Neural cell (in vitro differentiated cells): ENCODE measurements at regions not wholly inside any gene's neighbourhood (a gene's known extent, or its start where the extent isn't known, plus 50 kb on each side); places are given as distances from the start of the nearest gene placed in this dataset.

Source experiments
- H2AFZ ChIP-seq: fragments of 200-600, 300-800 bp; sonication (generic), shearing (Covaris generic); 2 replicates; pipeline ENCODE4 v1.6.0; 2014; ENCODE audit warnings: low read depth, mild to moderate bottlenecking, antibody characterized with exemption, low read length, moderate library complexity
- H3F3A ChIP-seq: fragments of 200-600 bp; shearing (Covaris generic); 2 replicates; pipeline ENCODE4 v1.6.1; 2016; ENCODE audit warnings: mild to moderate bottlenecking, moderate library complexity, mixed read lengths, antibody characterized with exemption, low read length; ENCODE audit not compliant: insufficient read depth, poor library complexity, severe bottlenecking
- H3K27ac ChIP-seq: fragments of 200-600, 300-800 bp; sonication (generic), shearing (Covaris generic); 2 replicates; pipeline ENCODE4 v1.5.1; 2014; ENCODE audit warnings: mild to moderate bottlenecking, low read length, moderate library complexity
- H3K27me3 ChIP-seq: fragments of 300-800, 200-600 bp; sonication (generic), shearing (Covaris generic); 2 replicates; pipeline ENCODE4 v1.6.0; 2014; ENCODE audit warnings: mild to moderate bottlenecking, low read depth, low read length, moderate library complexity; ENCODE audit not compliant: insufficient read depth
- H3K36me3 ChIP-seq: fragments of 300-800, 200-600 bp; sonication (generic), shearing (Covaris generic); 2 replicates; pipeline ENCODE4 v1.5.1; 2014; ENCODE audit warnings: mild to moderate bottlenecking, antibody characterized with exemption, low read length, moderate library complexity; ENCODE audit not compliant: insufficient read depth
- H3K4me2 ChIP-seq: fragments of 300-800, 200-600 bp; sonication (generic), shearing (Covaris generic); 2 replicates; pipeline ENCODE4 v1.6.0; 2014; ENCODE audit warnings: mild to moderate bottlenecking, low read length
- H3K4me3 ChIP-seq: fragments of 300-800, 200-600 bp; sonication (generic), shearing (Covaris generic); 2 replicates; pipeline ENCODE4 v1.5.1; 2014; ENCODE audit warnings: mild to moderate bottlenecking, low read length, moderate library complexity
- H3K79me2 ChIP-seq: fragments of 200-600 bp; shearing (Covaris generic); replicated peaks from 2 replicates; pipeline ENCODE4 v1.6.0; 2014; ENCODE audit warnings: mild to moderate bottlenecking, low read length, moderate library complexity; ENCODE audit not compliant: insufficient read depth
- H3K9ac ChIP-seq: fragments of 300-800, 200-600 bp; sonication (generic), shearing (Covaris generic); 2 replicates; pipeline ENCODE4 v1.6.1; 2016; ENCODE audit warnings: mild to moderate bottlenecking, low read length, mixed read lengths
- H3K9me2 ChIP-seq: fragments of 200-600 bp; shearing (Covaris generic); 2 replicates; pipeline ENCODE4 v1.6.1; 2016; ENCODE audit warnings: mild to moderate bottlenecking, low read length, mixed read lengths; ENCODE audit not compliant: insufficient read depth
- H3K9me3 ChIP-seq: fragments of 200-600, 300-800 bp; sonication (generic), shearing (Covaris generic); 2 replicates; pipeline ENCODE4 v1.6.1; 2016; ENCODE audit warnings: mild to moderate bottlenecking, mixed run types, low read length, moderate library complexity, mixed read lengths
- H4K20me1 ChIP-seq: fragments of 200-600 bp; shearing (Covaris generic); 2 replicates; pipeline ENCODE4 v1.6.1; 2016; ENCODE audit warnings: mild to moderate bottlenecking, mixed run types; ENCODE audit not compliant: insufficient read depth
- CTCF ChIP-seq: fragments of 450-650 bp; IDR thresholded peaks from 2 replicates; pipeline ENCODE4 v1.5.1; 2014; ENCODE audit warnings: antibody characterized with exemption, mild to moderate bottlenecking, moderate library complexity; ENCODE audit not compliant: poor library complexity, severe bottlenecking
- EP300 ChIP-seq: fragments of 450-650 bp; conservative IDR thresholded peaks from 2 replicates; pipeline ENCODE4 v1.6.1; 2014; ENCODE audit warnings: antibody characterized with exemption, mild to moderate bottlenecking, moderate library complexity; ENCODE audit not compliant: poor library complexity, severe bottlenecking
- EZH2 ChIP-seq: fragments of 200-600, 300-800 bp; shearing (Covaris generic), sonication (generic); IDR thresholded peaks from 2 replicates; pipeline ENCODE4 v1.6.1; 2014; ENCODE audit warnings: antibody characterized with exemption, low read length, borderline replicate concordance, mild to moderate bottlenecking; ENCODE audit not compliant: insufficient read depth, poor library complexity, severe bottlenecking
- MXI1 ChIP-seq: fragments of 450-650 bp; conservative IDR thresholded peaks from 2 replicates; pipeline ENCODE4 v1.6.1; 2014; ENCODE audit warnings: antibody characterized with exemption, mild to moderate bottlenecking; ENCODE audit not compliant: poor library complexity, severe bottlenecking
- POLR2AphosphoS5 ChIP-seq: IDR thresholded peaks from 2 replicates; pipeline ENCODE4 v1.6.1; 2012
- RAD21 ChIP-seq: fragments of 450-650 bp; conservative IDR thresholded peaks from 2 replicates; pipeline ENCODE4 v1.6.1; 2014; ENCODE audit warnings: antibody characterized with exemption, mild to moderate bottlenecking, moderate library complexity
- SMC3 ChIP-seq: fragments of 450-650 bp; conservative IDR thresholded peaks from 2 replicates; pipeline ENCODE4 v1.6.1; 2014; ENCODE audit warnings: antibody characterized with exemption, mild to moderate bottlenecking, moderate library complexity; ENCODE audit not compliant: poor library complexity
- TAF1 ChIP-seq: IDR thresholded peaks from 2 replicates; pipeline ENCODE4 v1.6.1; 2012; ENCODE audit warnings: low read depth
- TF ChIP-seq, protein P1 (sequence below): IDR thresholded peaks from 2 replicates; pipeline ENCODE4 v1.6.1; 2012; ENCODE audit warnings: borderline replicate concordance

DNA sequence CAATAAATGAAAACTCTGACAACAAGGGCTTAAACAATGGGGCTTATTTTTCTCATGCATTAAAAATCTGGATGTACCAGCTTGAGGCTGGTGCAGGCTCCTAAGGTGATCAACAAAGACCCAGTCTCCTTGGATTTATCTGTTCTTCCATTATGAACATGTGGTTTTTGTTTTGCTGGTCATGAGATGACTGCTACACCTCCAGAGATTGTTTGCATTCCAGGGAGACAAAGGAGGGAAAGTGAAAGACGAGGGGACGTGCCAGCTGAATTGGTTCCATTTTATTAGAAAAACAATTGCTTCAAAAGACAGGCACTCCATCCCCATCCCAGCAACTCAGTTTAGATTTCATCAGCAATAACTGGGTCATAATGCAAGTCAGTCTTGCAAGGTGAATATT lies 90.9 kb upstream of the KCNK1 start:
- Histone ChIP-seq H3K9ac (no peak overlapping the region), H3K27ac (no peak overlapping the region), H3K4me3 (no peak overlapping the region), H3K4me2 (no peak overlapping the region), H3K79me2 (no peaks in the 10 kb centered on the region), H2AFZ (no peak overlapping the region), H4K20me1 (no peaks in the 10 kb centered on the region), H3K36me3 (no peaks in the 10 kb centered on the region), H3K27me3 (no peaks in the 10 kb centered on the region), H3K9me3 (no peaks in the 10 kb centered on the region), H3F3A (no peaks in the 10 kb centered on the region), H3K9me2 (no peaks in the 10 kb centered on the region)
- TF ChIP-seq SMC3, result no peak
- no peak for TF ChIP-seq EP300
- TF ChIP-seq EZH2, result no peak
- no peak for TF ChIP-seq CTCF
- TF ChIP-seq TAF1, result no peak
- no peak for TF ChIP-seq MXI1
- no peak for TF ChIP-seq POLR2AphosphoS5
- TF ChIP-seq, protein P1, sequence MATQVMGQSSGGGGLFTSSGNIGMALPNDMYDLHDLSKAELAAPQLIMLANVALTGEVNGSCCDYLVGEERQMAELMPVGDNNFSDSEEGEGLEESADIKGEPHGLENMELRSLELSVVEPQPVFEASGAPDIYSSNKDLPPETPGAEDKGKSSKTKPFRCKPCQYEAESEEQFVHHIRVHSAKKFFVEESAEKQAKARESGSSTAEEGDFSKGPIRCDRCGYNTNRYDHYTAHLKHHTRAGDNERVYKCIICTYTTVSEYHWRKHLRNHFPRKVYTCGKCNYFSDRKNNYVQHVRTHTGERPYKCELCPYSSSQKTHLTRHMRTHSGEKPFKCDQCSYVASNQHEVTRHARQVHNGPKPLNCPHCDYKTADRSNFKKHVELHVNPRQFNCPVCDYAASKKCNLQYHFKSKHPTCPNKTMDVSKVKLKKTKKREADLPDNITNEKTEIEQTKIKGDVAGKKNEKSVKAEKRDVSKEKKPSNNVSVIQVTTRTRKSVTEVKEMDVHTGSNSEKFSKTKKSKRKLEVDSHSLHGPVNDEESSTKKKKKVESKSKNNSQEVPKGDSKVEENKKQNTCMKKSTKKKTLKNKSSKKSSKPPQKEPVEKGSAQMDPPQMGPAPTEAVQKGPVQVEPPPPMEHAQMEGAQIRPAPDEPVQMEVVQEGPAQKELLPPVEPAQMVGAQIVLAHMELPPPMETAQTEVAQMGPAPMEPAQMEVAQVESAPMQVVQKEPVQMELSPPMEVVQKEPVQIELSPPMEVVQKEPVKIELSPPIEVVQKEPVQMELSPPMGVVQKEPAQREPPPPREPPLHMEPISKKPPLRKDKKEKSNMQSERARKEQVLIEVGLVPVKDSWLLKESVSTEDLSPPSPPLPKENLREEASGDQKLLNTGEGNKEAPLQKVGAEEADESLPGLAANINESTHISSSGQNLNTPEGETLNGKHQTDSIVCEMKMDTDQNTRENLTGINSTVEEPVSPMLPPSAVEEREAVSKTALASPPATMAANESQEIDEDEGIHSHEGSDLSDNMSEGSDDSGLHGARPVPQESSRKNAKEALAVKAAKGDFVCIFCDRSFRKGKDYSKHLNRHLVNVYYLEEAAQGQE, result no peak
- no peak for TF ChIP-seq RAD21

GRCh38 chr1:233527818-233528217 lies 86.1 kb upstream of the KCNK1 start:
- H3K27me3 ChIP-seq, result no peaks in the 10 kb centered on the region
- H3K4me3 ChIP-seq, result no peak overlapping the region
- H3K27ac ChIP-seq, result no peak overlapping the region
- H4K20me1 ChIP-seq, result no peaks in the 10 kb centered on the region
- H3K36me3 ChIP-seq, result no peaks in the 10 kb centered on the region
- H3F3A ChIP-seq, result no peaks in the 10 kb centered on the region
- no peak overlapping the region for H2AFZ ChIP-seq
- no peaks in the 10 kb centered on the region for H3K79me2 ChIP-seq
- no peaks in the 10 kb centered on the region for H3K9me2 ChIP-seq
- H3K4me2 ChIP-seq, result no peak overlapping the region
- H3K9me3 ChIP-seq, result peaks cover 7% of the 10 kb centered on the region
- TF ChIP-seq CTCF, result no peak
- TF ChIP-seq MXI1, result no peak
- TF ChIP-seq POLR2AphosphoS5, result no peak
- no peak for TF ChIP-seq EP300
- H3K9ac ChIP-seq, result no peak overlapping the region
